ENCODE measurements at regions not wholly inside any gene's neighbourhood (a gene's known extent, or its start where the extent isn't known, plus 50 kb on each side); places are given as distances from the start of the nearest gene placed in this dataset.

GRCh38 chr2:21792571-21792970, 668.8 kb downstream of the TDRD15 start:
- no peak for TF ChIP-seq CTCF (IDR thresholded peaks at IDR 0.05)
- TF ChIP-seq ATF3 (CRISPR knock-in tag; conservative IDR thresholded peaks at IDR 0.05) = no peak
- TF ChIP-seq NR3C1 (CRISPR knock-in tag; conservative IDR thresholded peaks at IDR 0.05; ENCODE audit: low read depth) = no peak
- no peak for TF ChIP-seq FOXP4 (CRISPR knock-in tag; IDR thresholded peaks at IDR 0.05)
- TF ChIP-seq ZNF121 (CRISPR knock-in tag; IDR thresholded peaks at IDR 0.05) = no peak

Measured in WTC11 (cell line).